Neural progenitor cell (in vitro differentiated cells): ENCODE measurements at regions not wholly inside any gene's neighbourhood (a gene's known extent, or its start where the extent isn't known, plus 50 kb on each side); places are given as distances from the start of the nearest gene placed in this dataset.
"Not testable (repeated sequence)": the region's sequence is repeated elsewhere in the genome, so short reads cannot be mapped to it uniquely, and the experiment has no call there.

Experiments
- DNase-seq: peaks from one replicate; pipeline ENCODE4 v3.0.0-alpha.2; 2016; ENCODE audit warnings: low spot score
- H2AFZ ChIP-seq: fragments of 200-600 bp; sonication (generic); replicated peaks from 2 replicates; pipeline ENCODE4 v1.6.1; 2016; ENCODE audit warnings: antibody characterized with exemption
- H3F3A ChIP-seq: fragments of 200-600 bp; sonication (generic); 2 replicates; pipeline ENCODE4 v1.6.1; 2016; ENCODE audit warnings: antibody characterized with exemption, low read depth
- H3K27ac ChIP-seq: fragments of 200-600 bp; sonication (generic); 2 replicates; pipeline ENCODE4 v1.5.1; 2016; ENCODE audit warnings: mild to moderate bottlenecking
- H3K27me3 ChIP-seq: fragments of 200-600 bp; sonication (generic); 2 replicates; pipeline ENCODE4 v1.6.1; 2016; ENCODE audit warnings: mild to moderate bottlenecking, moderate library complexity
- H3K36me3 ChIP-seq: fragments of 200-600 bp; sonication (generic); 2 replicates; pipeline ENCODE4 v1.5.1; 2016
- H3K4me1 ChIP-seq: fragments of 200-600 bp; sonication (generic); 2 replicates; pipeline ENCODE4 v1.6.1; 2016; ENCODE audit warnings: mixed run types
- H3K4me2 ChIP-seq: fragments of 200-600 bp; sonication (generic); 2 replicates; pipeline ENCODE4 v1.6.1; 2016
- H3K4me3 ChIP-seq: fragments of 200-600 bp; sonication (generic); 2 replicates; pipeline ENCODE4 v1.5.1; 2016
- H3K79me2 ChIP-seq: fragments of 200-600 bp; sonication (generic); 2 replicates; pipeline ENCODE4 v1.6.1; 2016; ENCODE audit warnings: low read depth
- H3K9ac ChIP-seq: fragments of 200-600 bp; sonication (generic); 2 replicates; pipeline ENCODE4 v1.6.1; 2016
- H3K9me3 ChIP-seq: fragments of 200-600 bp; sonication (generic); 2 replicates; pipeline ENCODE4 v1.5.1; 2016; ENCODE audit warnings: low read depth
- H4K20me1 ChIP-seq: fragments of 200-600 bp; sonication (generic); 2 replicates; pipeline ENCODE4 v1.6.1; 2016; ENCODE audit warnings: low read depth
- H3K27ac Mint-ChIP-seq: 3 replicates; pipeline ENCODE4 v1.8.0; 2021; ENCODE audit warnings: mixed read lengths
- H3K27me3 Mint-ChIP-seq: 2 replicates; pipeline ENCODE4 v1.8.0; 2022; ENCODE audit warnings: low read depth, mild to moderate bottlenecking, inconsistent platforms, moderate library complexity, mixed read lengths; ENCODE audit not compliant: insufficient read depth
- H3K36me3 Mint-ChIP-seq: 3 replicates; pipeline ENCODE4 v1.8.0; 2021; ENCODE audit warnings: mixed read lengths
- H3K4me1 Mint-ChIP-seq: 3 replicates; pipeline ENCODE4 v1.8.0; 2021; ENCODE audit warnings: mixed read lengths
- H3K4me3 Mint-ChIP-seq: 3 replicates; pipeline ENCODE4 v1.8.0; 2021; ENCODE audit warnings: mild to moderate bottlenecking, moderate library complexity, mixed read lengths
- H3K9me3 Mint-ChIP-seq: 3 replicates; pipeline ENCODE4 v1.8.0; 2020; ENCODE audit warnings: mixed read lengths
- CTCF ChIP-seq: fragments of 200-600 bp; sonication (generic); IDR thresholded peaks from 2 replicates; pipeline ENCODE4 v1.5.1; 2017; ENCODE audit warnings: antibody characterized with exemption, mild to moderate bottlenecking
- EZH2 ChIP-seq: fragments of 200-600 bp; sonication (generic); IDR thresholded peaks from 2 replicates; pipeline ENCODE4 v1.6.1; 2017; ENCODE audit warnings: antibody characterized with exemption, mild to moderate bottlenecking, moderate library complexity
- EZH2phosphoT487 ChIP-seq: fragments of 200-600 bp; sonication (generic); IDR thresholded peaks from 2 replicates; pipeline ENCODE4 v1.6.1; 2017; ENCODE audit warnings: antibody characterized with exemption

- Histone ChIP-seq H3K4me3 (no peak overlapping the region), H4K20me1 (no peaks in the 10 kb centered on the region), H3K27me3 (no peaks in the 10 kb centered on the region), H3K36me3 (no peaks in the 10 kb centered on the region), H3K9me3 (peaks cover 5% of the 10 kb centered on the region), H3K9ac (no peak overlapping the region), H3K27ac (no peak overlapping the region), H3F3A (no peaks in the 10 kb centered on the region), H2AFZ (no peak overlapping the region), H3K4me1 (no peaks in the 10 kb centered on the region), H3K79me2 (no peaks in the 10 kb centered on the region), H3K4me2 (no peak overlapping the region)
- Mint-ChIP-seq H3K9me3 (peaks cover 19% of the 10 kb centered on the region), H3K36me3 (no peaks in the 10 kb centered on the region), H3K4me1 (no peaks in the 10 kb centered on the region), H3K27ac (no peak overlapping the region), H3K27me3 (peaks cover 7% of the 10 kb centered on the region), H3K4me3 (no peak overlapping the region)
- TF ChIP-seq EZH2phosphoT487 = no peak
- TF ChIP-seq EZH2 = no peak
- no peak for TF ChIP-seq CTCF
- no peak for DNase-seq
Measured at GRCh38 chr3:187856555-187856954, 111.3 kb upstream of the BCL6 start.

- DNase-seq = no peak
- Histone ChIP-seq H3K4me1 (no peaks in the 10 kb centered on the region), H3K4me3 (no peak overlapping the region), H3F3A (no peaks in the 10 kb centered on the region), H2AFZ (no peak overlapping the region), H4K20me1 (no peaks in the 10 kb centered on the region), H3K36me3 (no peaks in the 10 kb centered on the region), H3K9me3 (peaks cover 5% of the 10 kb centered on the region), H3K79me2 (no peaks in the 10 kb centered on the region), H3K27me3 (no peaks in the 10 kb centered on the region), H3K4me2 (no peak overlapping the region), H3K27ac (no peak overlapping the region), H3K9ac (no peak overlapping the region)
- H3K27ac Mint-ChIP-seq = no peak overlapping the region
- peaks cover 3% of the 10 kb centered on the region for H3K4me1 Mint-ChIP-seq
- peaks cover 24% of the 10 kb centered on the region for H3K9me3 Mint-ChIP-seq
- peaks cover 7% of the 10 kb centered on the region for H3K27me3 Mint-ChIP-seq
- TF ChIP-seq EZH2 (no peak), CTCF (no peak), EZH2phosphoT487 (no peak)
- H3K36me3 Mint-ChIP-seq = peaks cover 2% of the 10 kb centered on the region
- no peak overlapping the region for H3K4me3 Mint-ChIP-seq
Measured at GRCh38 chr3:187858041-187858440, 112.8 kb upstream of the BCL6 start.

GRCh38 chr3:187858711-187859110 lies 113.4 kb upstream of the BCL6 start:
- Histone ChIP-seq H3K9me3 (peaks cover 5% of the 10 kb centered on the region), H3K9ac (no peak overlapping the region), H4K20me1 (no peaks in the 10 kb centered on the region), H3K4me1 (no peaks in the 10 kb centered on the region), H3K27ac (no peak overlapping the region), H3K79me2 (no peaks in the 10 kb centered on the region), H3K36me3 (no peaks in the 10 kb centered on the region), H2AFZ (no peak overlapping the region), H3F3A (no peaks in the 10 kb centered on the region), H3K4me2 (no peak overlapping the region), H3K27me3 (no peaks in the 10 kb centered on the region), H3K4me3 (no peak overlapping the region)
- Mint-ChIP-seq H3K4me1 (peaks cover 3% of the 10 kb centered on the region), H3K4me3 (no peak overlapping the region), H3K36me3 (peaks cover 2% of the 10 kb centered on the region), H3K27ac (no peak overlapping the region), H3K9me3 (peaks cover 24% of the 10 kb centered on the region), H3K27me3 (peaks cover 7% of the 10 kb centered on the region)
- no peak for DNase-seq
- no peak for TF ChIP-seq EZH2phosphoT487

GRCh38 chr3:187862701-187863277 lies 117.5 kb upstream of the BCL6 start:
- not testable (repeated sequence) for H3K79me2 ChIP-seq, H3K9ac ChIP-seq, H3K27ac Mint-ChIP-seq, H3K4me1 Mint-ChIP-seq, H2AFZ ChIP-seq, H3K36me3 ChIP-seq, H3K27ac ChIP-seq, H3F3A ChIP-seq, H3K36me3 Mint-ChIP-seq, H4K20me1 ChIP-seq, DNase-seq, H3K9me3 ChIP-seq, H3K27me3 Mint-ChIP-seq, H3K4me1 ChIP-seq, H3K27me3 ChIP-seq
- Histone ChIP-seq H3K4me2 (peak overlapping the region; percentile 60), H3K4me3 (peak overlapping the region; percentile 35)
- H3K9me3 Mint-ChIP-seq = peaks cover 26% of the 10 kb centered on the region
- H3K4me3 Mint-ChIP-seq = peak overlapping the region; percentile 59
